Progenitor cell of endocrine pancreas (in vitro differentiated cells): ENCODE measurements at regions not wholly inside any gene's neighbourhood (a gene's known extent, or its start where the extent isn't known, plus 50 kb on each side); places are given as distances from the start of the nearest gene placed in this dataset.

Experiments used
- DNase-seq: peaks from one replicate; pipeline ENCODE4 v3.0.0; 2021; ENCODE audit warnings: low spot score; ENCODE audit not compliant: unreplicated experiment
- H3K27ac Mint-ChIP-seq: 2 replicates; pipeline ENCODE4 v1.8.0; 2021; ENCODE audit warnings: mild to moderate bottlenecking, moderate library complexity, mixed read lengths
- H3K27me3 Mint-ChIP-seq: 2 replicates; pipeline ENCODE4 v1.8.0; 2021; ENCODE audit warnings: mixed read lengths
- H3K36me3 Mint-ChIP-seq: 2 replicates; pipeline ENCODE4 v1.8.0; 2022; ENCODE audit warnings: mixed read lengths; ENCODE audit not compliant: insufficient read depth
- H3K4me1 Mint-ChIP-seq: 2 replicates; pipeline ENCODE4 v1.8.0; 2021; ENCODE audit warnings: low read depth, mixed read lengths
- H3K4me3 Mint-ChIP-seq: 2 replicates; pipeline ENCODE4 v1.8.0; 2021; ENCODE audit warnings: low read depth, mild to moderate bottlenecking, moderate library complexity, mixed read lengths
- H3K9me3 Mint-ChIP-seq: 2 replicates; pipeline ENCODE4 v1.8.0; 2021; ENCODE audit warnings: low read depth, mixed read lengths
- TF ChIP-seq, protein P1 (sequence below): fragments of 200-600 bp; sonication (generic); IDR thresholded peaks from one replicate; pipeline ENCODE4 v1.5.0; 2021; ENCODE audit warnings: antibody characterized with exemption, mild to moderate bottlenecking; ENCODE audit not compliant: unreplicated experiment

DNA sequence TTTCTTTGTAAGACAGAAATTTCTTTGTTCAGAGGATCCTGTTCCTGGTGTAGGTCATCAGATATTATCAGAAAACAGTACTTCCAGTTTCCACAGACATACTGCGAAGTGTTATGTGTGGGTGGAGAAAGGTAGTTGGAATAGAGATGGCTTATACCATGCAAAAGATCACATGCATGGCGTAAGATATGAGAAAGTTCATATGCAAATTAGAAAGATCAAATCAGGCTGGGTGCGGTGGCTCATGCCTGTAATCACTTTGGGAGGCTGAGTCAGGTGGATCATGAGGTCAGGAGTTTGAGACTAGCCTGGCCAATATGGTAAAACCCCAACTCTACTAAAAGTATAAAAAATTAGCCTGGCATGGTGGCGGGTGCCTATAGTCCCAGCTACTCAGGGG, 65.2 kb upstream of the GLIS3 start:
- DNase-seq, result no peak
- H3K36me3 Mint-ChIP-seq, result peaks cover 2% of the 10 kb centered on the region
- H3K9me3 Mint-ChIP-seq, result peaks cover 6% of the 10 kb centered on the region
- H3K27ac Mint-ChIP-seq, result no peak overlapping the region
- TF ChIP-seq, protein P1, sequence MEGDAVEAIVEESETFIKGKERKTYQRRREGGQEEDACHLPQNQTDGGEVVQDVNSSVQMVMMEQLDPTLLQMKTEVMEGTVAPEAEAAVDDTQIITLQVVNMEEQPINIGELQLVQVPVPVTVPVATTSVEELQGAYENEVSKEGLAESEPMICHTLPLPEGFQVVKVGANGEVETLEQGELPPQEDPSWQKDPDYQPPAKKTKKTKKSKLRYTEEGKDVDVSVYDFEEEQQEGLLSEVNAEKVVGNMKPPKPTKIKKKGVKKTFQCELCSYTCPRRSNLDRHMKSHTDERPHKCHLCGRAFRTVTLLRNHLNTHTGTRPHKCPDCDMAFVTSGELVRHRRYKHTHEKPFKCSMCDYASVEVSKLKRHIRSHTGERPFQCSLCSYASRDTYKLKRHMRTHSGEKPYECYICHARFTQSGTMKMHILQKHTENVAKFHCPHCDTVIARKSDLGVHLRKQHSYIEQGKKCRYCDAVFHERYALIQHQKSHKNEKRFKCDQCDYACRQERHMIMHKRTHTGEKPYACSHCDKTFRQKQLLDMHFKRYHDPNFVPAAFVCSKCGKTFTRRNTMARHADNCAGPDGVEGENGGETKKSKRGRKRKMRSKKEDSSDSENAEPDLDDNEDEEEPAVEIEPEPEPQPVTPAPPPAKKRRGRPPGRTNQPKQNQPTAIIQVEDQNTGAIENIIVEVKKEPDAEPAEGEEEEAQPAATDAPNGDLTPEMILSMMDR, result no peak
- H3K27me3 Mint-ChIP-seq, result no peaks in the 10 kb centered on the region
- H3K4me3 Mint-ChIP-seq, result no peak overlapping the region
- H3K4me1 Mint-ChIP-seq, result peaks cover 17% of the 10 kb centered on the region

DNA sequence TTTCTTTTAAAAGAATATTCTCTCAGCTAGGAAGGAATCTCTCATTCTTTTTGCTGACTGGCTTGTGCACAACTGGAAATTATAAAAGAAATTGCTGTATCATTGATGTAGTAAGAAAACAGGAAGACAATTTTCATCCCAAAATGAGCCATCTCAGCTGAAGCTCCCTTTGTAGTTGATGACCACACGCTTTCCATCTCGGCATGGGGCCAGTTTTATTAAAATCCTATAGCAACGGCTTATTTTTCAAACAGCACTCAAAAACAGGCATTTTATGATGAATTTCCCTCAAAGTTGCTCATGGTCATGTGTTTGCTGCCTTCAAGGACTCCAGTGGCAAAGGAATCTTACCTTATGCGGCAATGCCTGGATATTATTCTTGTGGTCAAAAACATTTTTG, 62.4 kb upstream of the GLIS3 start:
- no peak for DNase-seq
- TF ChIP-seq, protein P1, result no peak
- peaks cover 2% of the 10 kb centered on the region for H3K36me3 Mint-ChIP-seq
- H3K27me3 Mint-ChIP-seq, result no peaks in the 10 kb centered on the region
- H3K4me3 Mint-ChIP-seq, result no peak overlapping the region
- peaks cover 26% of the 10 kb centered on the region for H3K4me1 Mint-ChIP-seq
- H3K9me3 Mint-ChIP-seq, result peaks cover 9% of the 10 kb centered on the region
- no peak overlapping the region for H3K27ac Mint-ChIP-seq

DNA sequence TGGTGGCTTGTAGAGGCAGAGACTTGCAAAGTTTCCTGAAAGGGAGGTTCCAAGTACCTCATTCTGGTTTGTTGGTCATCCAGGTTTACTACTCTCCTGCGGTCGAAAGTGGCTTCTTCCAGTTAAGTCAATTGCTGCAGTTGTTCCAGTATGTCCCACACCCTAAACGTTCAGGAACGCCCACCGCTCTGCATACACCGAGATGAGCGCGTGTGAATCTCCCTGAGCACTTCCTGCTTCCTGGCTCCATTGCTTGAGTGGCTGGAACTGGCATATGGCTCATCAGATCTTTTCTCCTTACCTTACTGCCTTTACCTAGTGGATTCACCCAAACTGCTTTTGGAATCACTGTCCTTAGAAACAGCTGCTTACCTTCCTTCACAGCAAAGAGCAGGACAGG, 59.1 kb upstream of the GLIS3 start:
- Mint-ChIP-seq H3K4me3 (no peak overlapping the region), H3K27ac (peak overlapping the region; percentile 6), H3K36me3 (peaks cover 2% of the 10 kb centered on the region), H3K9me3 (peaks cover 10% of the 10 kb centered on the region), H3K27me3 (no peaks in the 10 kb centered on the region), H3K4me1 (peaks cover 26% of the 10 kb centered on the region)
- DNase-seq, result no peak
- TF ChIP-seq, protein P1, result no peak

DNA sequence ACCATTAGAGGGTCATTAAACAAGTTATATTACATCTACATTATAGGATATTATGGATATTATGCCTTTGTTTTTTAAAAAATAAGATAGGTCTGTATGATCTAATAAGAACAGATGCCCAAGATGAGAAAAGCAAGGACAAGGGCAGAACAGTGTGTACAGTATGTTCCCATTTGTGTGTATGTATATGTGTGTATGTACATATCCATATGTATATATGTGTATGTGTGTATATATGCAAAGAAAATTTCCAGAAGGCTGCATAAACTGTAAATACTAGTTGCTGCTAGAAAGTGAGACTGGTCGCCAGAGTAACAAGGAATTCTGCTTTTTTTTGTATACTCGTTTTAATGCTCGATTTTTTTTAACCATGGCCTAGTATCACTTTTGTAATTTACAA, 58.1 kb upstream of the GLIS3 start:
- peaks cover 26% of the 10 kb centered on the region for H3K4me1 Mint-ChIP-seq
- no peak overlapping the region for H3K27ac Mint-ChIP-seq
- peaks cover 10% of the 10 kb centered on the region for H3K9me3 Mint-ChIP-seq
- H3K4me3 Mint-ChIP-seq, result no peak overlapping the region
- H3K36me3 Mint-ChIP-seq, result peaks cover 2% of the 10 kb centered on the region
- no peak for DNase-seq
- H3K27me3 Mint-ChIP-seq, result no peaks in the 10 kb centered on the region
- TF ChIP-seq, protein P1, result no peak

DNA sequence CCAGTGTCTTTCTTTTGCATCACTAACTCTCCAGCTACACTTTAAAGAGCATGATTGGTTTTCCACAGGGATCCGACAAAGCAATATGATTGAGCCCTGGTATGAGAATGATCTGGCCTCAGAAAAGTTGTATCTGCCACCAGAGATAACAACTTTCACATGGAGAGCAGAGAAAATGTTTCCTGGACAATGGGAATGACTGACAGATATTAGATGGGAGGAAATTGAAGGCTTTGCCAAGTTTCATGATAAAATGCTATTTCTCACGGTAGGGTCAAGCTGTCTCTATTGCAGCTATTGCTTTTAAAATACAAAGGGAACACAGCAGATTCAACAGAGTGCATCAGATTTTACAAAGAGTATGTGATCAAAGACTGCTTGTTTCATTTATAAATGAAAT, 56.4 kb upstream of the GLIS3 start:
- Mint-ChIP-seq H3K4me3 (no peak overlapping the region), H3K27ac (no peak overlapping the region), H3K36me3 (no peaks in the 10 kb centered on the region), H3K27me3 (no peaks in the 10 kb centered on the region), H3K4me1 (peaks cover 23% of the 10 kb centered on the region), H3K9me3 (peaks cover 5% of the 10 kb centered on the region)
- TF ChIP-seq, protein P1, result no peak
- DNase-seq, result no peak
